H9 (cell line): ENCODE measurements at regions not wholly inside any gene's neighbourhood (a gene's known extent, or its start where the extent isn't known, plus 50 kb on each side); places are given as distances from the start of the nearest gene placed in this dataset.

Source experiments
- DNase-seq: peaks from one replicate; pipeline ENCODE4 v3.0.0-alpha.2; 2017
- H2AFZ ChIP-seq: one replicate; pipeline ENCODE4 v1.6.1; 2013; ENCODE audit warnings: mild to moderate bottlenecking, low read length, control low read depth, moderate library complexity
- H2AK5ac ChIP-seq: 2 replicates; pipeline ENCODE4 v1.6.1; 2013; ENCODE audit warnings: low read length, control low read depth, mixed read lengths; ENCODE audit not compliant: insufficient read length
- H2BK120ac ChIP-seq: one replicate; pipeline ENCODE4 v1.6.1; 2013; ENCODE audit warnings: low read depth, mild to moderate bottlenecking, low read length, control low read depth, inconsistent platforms; ENCODE audit not compliant: poor library complexity, severe bottlenecking
- H2BK12ac ChIP-seq: 2 replicates; pipeline ENCODE4 v1.6.1; 2013; ENCODE audit warnings: low read length, control low read depth, mixed read lengths, low read depth; ENCODE audit not compliant: insufficient read length
- H2BK15ac ChIP-seq: 2 replicates; pipeline ENCODE4 v1.6.1; 2013; ENCODE audit warnings: low read depth, low read length, control low read depth
- H2BK20ac ChIP-seq: one replicate; pipeline ENCODE4 v1.6.1; 2013; ENCODE audit warnings: low read depth, mild to moderate bottlenecking, low read length, control low read depth, inconsistent platforms; ENCODE audit not compliant: poor library complexity, severe bottlenecking
- H2BK5ac ChIP-seq: 2 replicates; pipeline ENCODE4 v1.6.1; 2013; ENCODE audit warnings: low read length, control low read depth, mixed read lengths; ENCODE audit not compliant: insufficient read length
- H3K14ac ChIP-seq: 2 replicates; pipeline ENCODE4 v1.6.1; 2013; ENCODE audit warnings: low read length, control low read depth; ENCODE audit not compliant: insufficient read depth
- H3K18ac ChIP-seq: 2 replicates; pipeline ENCODE4 v1.6.1; 2013; ENCODE audit warnings: low read depth, mild to moderate bottlenecking, mixed read lengths, low read length, control low read depth; ENCODE audit not compliant: insufficient read length
- H3K23ac ChIP-seq: 2 replicates; pipeline ENCODE4 v1.6.1; 2013; ENCODE audit warnings: low read length, control low read depth, mixed read lengths, low read depth; ENCODE audit not compliant: insufficient read length
- H3K23me2 ChIP-seq: 2 replicates; pipeline ENCODE4 v1.6.1; 2013; ENCODE audit warnings: low read depth, mild to moderate bottlenecking, mixed read lengths, low read length, control low read depth; ENCODE audit not compliant: insufficient read length, poor library complexity, severe bottlenecking
- H3K27ac ChIP-seq: 2 replicates; pipeline ENCODE4 v1.5.1; 2013; ENCODE audit warnings: low read length, control low read depth, mixed read lengths, low read depth; ENCODE audit not compliant: insufficient read length
- H3K27me3 ChIP-seq: 2 replicates; pipeline ENCODE4 v1.6.1; 2013; ENCODE audit warnings: low read length, control low read depth, inconsistent platforms; ENCODE audit not compliant: insufficient read depth
- H3K4ac ChIP-seq: 2 replicates; pipeline ENCODE4 v1.6.1; 2013; ENCODE audit warnings: low read depth, mild to moderate bottlenecking, control low read depth, inconsistent platforms, low read length, moderate library complexity
- H3K4me1 ChIP-seq: 2 replicates; pipeline ENCODE4 v1.6.1; 2013; ENCODE audit warnings: low read length, control low read depth, inconsistent platforms; ENCODE audit not compliant: insufficient read depth
- H3K4me2 ChIP-seq: 2 replicates; pipeline ENCODE4 v1.6.1; 2013; ENCODE audit warnings: low read length, control low read depth, mixed read lengths; ENCODE audit not compliant: insufficient read length, insufficient read depth
- H3K56ac ChIP-seq: 2 replicates; pipeline ENCODE4 v1.6.1; 2013; ENCODE audit warnings: low read depth, mild to moderate bottlenecking, mixed read lengths, low read length, control low read depth; ENCODE audit not compliant: insufficient read length
- H3K79me1 ChIP-seq: 2 replicates; pipeline ENCODE4 v1.6.1; 2013; ENCODE audit warnings: low read depth, mild to moderate bottlenecking, moderate library complexity, low read length, control low read depth, inconsistent platforms; ENCODE audit not compliant: insufficient read depth, poor library complexity, severe bottlenecking
- H3K79me2 ChIP-seq: 2 replicates; pipeline ENCODE4 v1.6.1; 2013; ENCODE audit warnings: low read length, control low read depth, inconsistent platforms; ENCODE audit not compliant: insufficient read depth
- H3K9ac ChIP-seq: 2 replicates; pipeline ENCODE4 v1.6.1; 2013; ENCODE audit warnings: low read length, control low read depth, mixed read lengths; ENCODE audit not compliant: insufficient read length; ENCODE audit errors: extremely low read depth
- H3K9me3 ChIP-seq: one replicate; pipeline ENCODE4 v1.6.1; 2013; ENCODE audit warnings: low read depth, low read length, inconsistent platforms; ENCODE audit not compliant: control insufficient read depth
- H3T11ph ChIP-seq: one replicate; pipeline ENCODE4 v1.6.1; 2013; ENCODE audit warnings: mild to moderate bottlenecking, low read length, control low read depth, inconsistent platforms
- H4K20me1 ChIP-seq: one replicate; pipeline ENCODE4 v1.6.1; 2013; ENCODE audit not compliant: control insufficient read depth, insufficient read length, insufficient read depth
- H4K5ac ChIP-seq: 2 replicates; pipeline ENCODE4 v1.6.1; 2013; ENCODE audit warnings: low read depth, mild to moderate bottlenecking, mixed read lengths, low read length, control low read depth; ENCODE audit not compliant: insufficient read length
- H4K8ac ChIP-seq: replicated peaks from 2 replicates; pipeline ENCODE4 v1.6.1; 2013; ENCODE audit warnings: low read length, control low read depth, mixed read lengths, low read depth; ENCODE audit not compliant: insufficient read length
- H4K91ac ChIP-seq: 2 replicates; pipeline ENCODE4 v1.6.1; 2013; ENCODE audit warnings: low read depth, mild to moderate bottlenecking, moderate library complexity, mixed read lengths, low read length, control low read depth; ENCODE audit not compliant: insufficient read length
- H3K27ac Mint-ChIP-seq, 3 experiments: 2 replicates in 2 of 3; 3 replicates in 1 of 3; pipeline ENCODE4 v1.8.0; 2020 to 2021; ENCODE audit warnings: mixed read lengths in 3 of 3, mild to moderate bottlenecking in 1 of 3, moderate library complexity in 1 of 3
- H3K27me3 Mint-ChIP-seq: 2 replicates; pipeline ENCODE4 v1.8.0; 2021; ENCODE audit warnings: low read depth, mild to moderate bottlenecking, moderate library complexity, mixed read lengths
- H3K36me3 Mint-ChIP-seq, 3 experiments: 2 replicates in 2 of 3; 3 replicates in 1 of 3; pipeline ENCODE4 v1.8.0; 2020 to 2021; ENCODE audit warnings: low read depth in 3 of 3, mixed read lengths in 3 of 3; ENCODE audit not compliant: insufficient read depth in 1 of 3
- H3K4me1 Mint-ChIP-seq, 2 experiments: 2 replicates each; pipeline ENCODE4 v1.8.0; 2020; ENCODE audit warnings: mixed read lengths in 2 of 2
- H3K4me3 Mint-ChIP-seq, 2 experiments: 2 replicates in 1 of 2; 3 replicates in 1 of 2; pipeline ENCODE4 v1.8.0; 2020 to 2021; ENCODE audit warnings: mild to moderate bottlenecking in 2 of 2, mixed read lengths in 2 of 2, moderate library complexity in 1 of 2
- H3K9me3 Mint-ChIP-seq, 2 experiments: 2 replicates in 1 of 2; 3 replicates in 1 of 2; pipeline ENCODE4 v1.8.0; 2020; ENCODE audit warnings: mild to moderate bottlenecking in 2 of 2, mixed read lengths in 2 of 2, moderate library complexity in 1 of 2
- CTCF ChIP-seq: fragments of 200-600 bp; sonication (generic); conservative IDR thresholded peaks from 3 replicates; pipeline ENCODE4 v1.8.0; 2021; ENCODE audit warnings: antibody characterized with exemption, mild to moderate bottlenecking
- WGBS: extraction: QIAGEN DNeasy Blood & Tissue Kit; methylation state at CpG from one replicate; pipeline ENCODE4 v1.1.7; 2013; ENCODE audit warnings: missing lambda C conversion rate, low lambda C conversion rate, mixed read lengths; ENCODE audit not compliant: insufficient read length; ENCODE audit errors: extremely low coverage; 5-methylcytosine and 5-hydroxymethylcytosine counted together

GRCh38 chr12:45572114-45572513, 157.4 kb upstream of the ARID2 start:
- H2BK5ac ChIP-seq, result no peak overlapping the region
- no peak overlapping the region for H3K56ac ChIP-seq
- no peak overlapping the region for H3K18ac ChIP-seq
- Mint-ChIP-seq H3K4me1 (peaks cover 16 to 17% of the 10 kb centered on the region in 2 experiments), H3K9me3 (no peaks in the 10 kb centered on the region), H3K36me3 (no peaks in the 10 kb centered on the region), H3K27me3 (no peaks in the 10 kb centered on the region), H3K27ac (no peak overlapping the region), H3K4me3 (no peak overlapping the region)
- no peak overlapping the region for H3K9ac ChIP-seq
- no peaks in the 10 kb centered on the region for H3K9me3 ChIP-seq
- no peak overlapping the region for H2BK12ac ChIP-seq
- WGBS, result no CpG with 5 or more reads among the region's 1 CpG
- H2BK15ac ChIP-seq, result no peak overlapping the region
- no peaks in the 10 kb centered on the region for H3K79me2 ChIP-seq
- H3K79me1 ChIP-seq, result no peaks in the 10 kb centered on the region
- H3K23ac ChIP-seq, result no peak overlapping the region
- H4K20me1 ChIP-seq, result no peaks in the 10 kb centered on the region
- H3K4ac ChIP-seq, result no peak overlapping the region
- no peak overlapping the region for H4K91ac ChIP-seq
- no peaks in the 10 kb centered on the region for H3K23me2 ChIP-seq
- DNase-seq, result no peak
- no peaks in the 10 kb centered on the region for H3K27me3 ChIP-seq
- H3K4me2 ChIP-seq, result no peak overlapping the region
- no peak for TF ChIP-seq CTCF
- no peak overlapping the region for H4K5ac ChIP-seq
- H2BK120ac ChIP-seq, result no peak overlapping the region
- H3T11ph ChIP-seq, result no peak overlapping the region
- H3K27ac ChIP-seq, result no peak overlapping the region
- H4K8ac ChIP-seq, result no peak overlapping the region
- H2AFZ ChIP-seq, result no peak overlapping the region
- H3K4me1 ChIP-seq, result no peaks in the 10 kb centered on the region
- no peak overlapping the region for H2BK20ac ChIP-seq
- no peak overlapping the region for H2AK5ac ChIP-seq
- H3K14ac ChIP-seq, result no peak overlapping the region
